Naive thymus-derived CD4-positive, alpha-beta T cell (primary cell): ENCODE measurements at regions not wholly inside any gene's neighbourhood (a gene's known extent, or its start where the extent isn't known, plus 50 kb on each side); places are given as distances from the start of the nearest gene placed in this dataset.
A peak's percentile ranks its signal among the peaks of the same experiment; 100 is the strongest.
"Not testable (repeated sequence)": the region's sequence is repeated elsewhere in the genome, so short reads cannot be mapped to it uniquely, and the experiment has no call there.

Experiments used
- ATAC-seq: fragments of 150-1000 bp; cut with Tn5 transposase; 2 replicates; pipeline ENCODE4 v1.10.0; 2021; ENCODE audit warnings: mild to moderate bottlenecking, moderate library complexity
- CTCF ChIA-PET: fragments of 350-600 bp; sonication (Branson Sonifier 250); formaldehyde crosslinking; loops from one replicate; lab custom pipeline; 2021; ENCODE audit warnings: antibody characterized with exemption; lab: Charles Lee
- POLR2A ChIA-PET: fragments of 350-600 bp; sonication (Branson Sonifier 250); formaldehyde crosslinking; loops from one replicate; lab custom pipeline; 2021; ENCODE audit warnings: antibody characterized with exemption, inconsistent platforms; lab: Charles Lee
- DNase-seq, 9 donors: peaks; one replicate each; pipeline versions ENCODE4 v3.0.0 to v3.0.0-alpha.2; 2020 to 2022; ENCODE audit warnings: mixed read lengths in 1 of 9
- H3K27ac ChIP-seq: one replicate; pipeline ENCODE4 v1.7.0; 2013; ENCODE audit warnings: mild to moderate bottlenecking, low read depth, low read length, moderate library complexity
- H3K27me3 ChIP-seq, 2 donors: one replicate each; pipeline ENCODE4 v1.7.0; 2013; ENCODE audit warnings: low read length in 2 of 2, mild to moderate bottlenecking in 2 of 2, moderate library complexity in 2 of 2; ENCODE audit not compliant: control insufficient read depth in 2 of 2, insufficient read depth in 2 of 2
- H3K36me3 ChIP-seq, 3 experiments: 1 replicate in 2 of 3; 2 replicates in 1 of 3; pipeline ENCODE4 v1.7.0; 2013; ENCODE audit warnings: low read length in 3 of 3, mild to moderate bottlenecking in 3 of 3, moderate library complexity in 1 of 3; ENCODE audit not compliant: insufficient read depth in 3 of 3, control insufficient read depth in 2 of 3
- H3K4me1 ChIP-seq, 2 donors: one replicate each; pipeline ENCODE4 v1.7.0; 2013; ENCODE audit warnings: low read length in 2 of 2, mild to moderate bottlenecking in 2 of 2, moderate library complexity in 1 of 2; ENCODE audit not compliant: control insufficient read depth in 2 of 2, insufficient read depth in 2 of 2
- H3K4me3 ChIP-seq: 2 replicates; pipeline ENCODE4 v1.7.0; 2013; ENCODE audit warnings: mild to moderate bottlenecking, low read length
- H3K9me3 ChIP-seq, 3 experiments: 1 replicate in 2 of 3; 2 replicates in 1 of 3; pipeline ENCODE4 v1.7.0; 2013; ENCODE audit warnings: low read length in 3 of 3; ENCODE audit not compliant: control insufficient read depth in 2 of 3
- H3K27ac Mint-ChIP-seq, 9 donors: one replicate each; pipeline ENCODE4 v1.8.0; 2020 to 2022; ENCODE audit warnings: mixed read lengths in 9 of 9, mild to moderate bottlenecking in 8 of 9, moderate library complexity in 5 of 9, inconsistent platforms in 2 of 9
- H3K27me3 Mint-ChIP-seq, 5 donors: one replicate each; pipeline ENCODE4 v1.8.0; 2021 to 2022; ENCODE audit warnings: mixed read lengths in 5 of 5, mild to moderate bottlenecking in 1 of 5
- H3K36me3 Mint-ChIP-seq, 5 donors: one replicate each; pipeline ENCODE4 v1.8.0; 2020 to 2022; ENCODE audit warnings: mixed read lengths in 5 of 5, mild to moderate bottlenecking in 3 of 5, inconsistent platforms in 1 of 5
- H3K4me1 Mint-ChIP-seq, 7 donors: one replicate each; pipeline ENCODE4 v1.8.0; 2020 to 2022; ENCODE audit warnings: mixed read lengths in 7 of 7, mild to moderate bottlenecking in 3 of 7, inconsistent platforms in 1 of 7
- H3K4me3 Mint-ChIP-seq, 10 donors: one replicate each; pipeline ENCODE4 v1.8.0; 2020 to 2022; ENCODE audit warnings: mild to moderate bottlenecking in 10 of 10, mixed read lengths in 10 of 10, moderate library complexity in 6 of 10, inconsistent platforms in 2 of 10
- H3K9me3 Mint-ChIP-seq, 11 donors: one replicate each; pipeline ENCODE4 v1.8.0; 2020 to 2022; ENCODE audit warnings: mixed read lengths in 11 of 11, mild to moderate bottlenecking in 4 of 11, inconsistent platforms in 1 of 11, moderate library complexity in 1 of 11
- intact Hi-C, 2 donors: fragments of 100-400 bp; cut with micrococcal nuclease; formaldehyde crosslinking; loops; one replicate each; pipeline ENCODE4 v1.15.1; 2023

DNA sequence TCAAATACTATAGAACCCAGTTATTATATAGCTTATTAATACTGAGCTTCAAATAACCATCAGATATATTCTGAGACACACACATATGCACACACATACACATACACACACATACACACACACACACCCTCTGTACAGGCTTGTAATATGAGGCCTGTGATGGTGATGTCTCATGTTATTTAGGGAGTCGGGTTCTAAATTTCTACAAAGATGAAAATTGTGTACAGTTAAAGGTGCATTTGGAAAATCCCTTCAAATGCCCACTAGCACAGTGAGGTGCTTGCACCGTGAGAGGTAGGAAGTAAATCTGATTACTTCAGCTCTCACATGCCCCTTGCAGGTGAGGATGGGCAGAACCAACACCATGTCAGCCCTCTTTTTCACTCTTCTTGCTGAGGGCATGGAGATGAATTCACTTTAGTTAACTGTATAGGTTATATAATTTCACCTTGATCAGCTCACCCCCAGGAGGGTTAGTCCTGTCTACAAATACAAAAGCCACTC lies 294.5 kb upstream of the PROK2 start:
- Histone ChIP-seq H3K9me3 (peaks cover 0 to 5% (median 0%) of the 10 kb centered on the region in 3 experiments), H3K27ac (no peak overlapping the region), H3K4me1 (no peaks in the 10 kb centered on the region), H3K36me3 (no peaks in the 10 kb centered on the region), H3K4me3 (no peak overlapping the region), H3K27me3 (no peaks in the 10 kb centered on the region)
- peaks cover 0 to 25% (median 3%) of the 10 kb centered on the region in 5 donors for H3K36me3 Mint-ChIP-seq
- H3K4me1 Mint-ChIP-seq: peaks cover 15 to 38% (median 19%) of the 10 kb centered on the region in 7 donors
- CTCF ChIA-PET: no interaction called here
- ATAC-seq (no peak), DNase-seq (no peak)
- peaks cover 0 to 27% (median 17%) of the 10 kb centered on the region in 11 donors for H3K9me3 Mint-ChIP-seq
- H3K4me3 Mint-ChIP-seq: no peak overlapping the region
- peaks cover 0 to 4% (median 0%) of the 10 kb centered on the region in 5 donors for H3K27me3 Mint-ChIP-seq
- intact Hi-C loops: no loop called here
- POLR2A ChIA-PET: no interaction called here
- H3K27ac Mint-ChIP-seq: no peak overlapping the region

DNA sequence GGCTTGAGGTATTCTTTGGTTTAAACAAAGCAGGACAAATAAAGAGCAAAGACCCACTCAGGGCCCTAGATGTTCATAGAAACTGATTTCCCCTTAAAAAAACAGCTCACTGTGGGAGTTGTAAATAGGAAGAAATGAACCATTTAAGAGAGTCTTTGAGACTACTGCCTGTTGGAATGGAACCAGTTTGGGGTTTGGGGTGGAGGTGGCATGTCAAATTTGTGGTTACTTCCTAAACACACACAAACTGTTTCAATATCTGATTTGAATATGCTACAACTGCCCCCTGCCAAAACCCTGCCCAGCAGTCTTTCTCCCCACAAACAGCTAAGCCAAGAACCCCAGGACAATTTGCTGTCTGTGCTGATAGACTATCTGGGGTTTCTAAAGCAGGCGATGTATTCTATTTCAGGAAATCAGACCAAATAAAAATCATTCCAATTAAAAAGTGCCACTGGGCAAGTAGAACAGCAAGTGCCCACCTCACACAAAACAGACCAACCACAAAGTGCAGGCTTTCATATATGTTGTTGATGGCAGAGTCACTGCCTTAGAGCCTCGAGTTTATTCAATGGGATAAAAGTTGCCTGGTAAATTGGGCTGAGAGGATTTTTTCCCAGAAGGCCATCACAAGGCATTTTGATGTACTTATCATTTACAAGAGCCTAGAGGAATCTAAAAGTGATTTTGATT lies 293.9 kb upstream of the PROK2 start:
- Mint-ChIP-seq H3K36me3 (peaks cover 0 to 25% (median 3%) of the 10 kb centered on the region in 5 donors), H3K4me3 (no peak overlapping the region), H3K27ac (peak overlapping the region in 1 of 9 donors; percentile 73), H3K27me3 (peaks cover 0 to 4% (median 0%) of the 10 kb centered on the region in 5 donors), H3K4me1 (peaks cover 15 to 38% (median 18%) of the 10 kb centered on the region in 7 donors), H3K9me3 (peaks cover 0 to 27% (median 17%) of the 10 kb centered on the region in 11 donors)
- H3K27ac ChIP-seq: no peak overlapping the region
- H3K4me1 ChIP-seq: no peaks in the 10 kb centered on the region
- H3K9me3 ChIP-seq: peaks cover 0 to 5% (median 0%) of the 10 kb centered on the region in 3 experiments
- H3K4me3 ChIP-seq: no peak overlapping the region
- ChIA-PET POLR2A (no interaction called here), CTCF (no interaction called here)
- ATAC-seq: no peak
- DNase-seq: no peak
- no peaks in the 10 kb centered on the region for H3K36me3 ChIP-seq
- intact Hi-C loops: no loop called here
- no peaks in the 10 kb centered on the region for H3K27me3 ChIP-seq

DNA sequence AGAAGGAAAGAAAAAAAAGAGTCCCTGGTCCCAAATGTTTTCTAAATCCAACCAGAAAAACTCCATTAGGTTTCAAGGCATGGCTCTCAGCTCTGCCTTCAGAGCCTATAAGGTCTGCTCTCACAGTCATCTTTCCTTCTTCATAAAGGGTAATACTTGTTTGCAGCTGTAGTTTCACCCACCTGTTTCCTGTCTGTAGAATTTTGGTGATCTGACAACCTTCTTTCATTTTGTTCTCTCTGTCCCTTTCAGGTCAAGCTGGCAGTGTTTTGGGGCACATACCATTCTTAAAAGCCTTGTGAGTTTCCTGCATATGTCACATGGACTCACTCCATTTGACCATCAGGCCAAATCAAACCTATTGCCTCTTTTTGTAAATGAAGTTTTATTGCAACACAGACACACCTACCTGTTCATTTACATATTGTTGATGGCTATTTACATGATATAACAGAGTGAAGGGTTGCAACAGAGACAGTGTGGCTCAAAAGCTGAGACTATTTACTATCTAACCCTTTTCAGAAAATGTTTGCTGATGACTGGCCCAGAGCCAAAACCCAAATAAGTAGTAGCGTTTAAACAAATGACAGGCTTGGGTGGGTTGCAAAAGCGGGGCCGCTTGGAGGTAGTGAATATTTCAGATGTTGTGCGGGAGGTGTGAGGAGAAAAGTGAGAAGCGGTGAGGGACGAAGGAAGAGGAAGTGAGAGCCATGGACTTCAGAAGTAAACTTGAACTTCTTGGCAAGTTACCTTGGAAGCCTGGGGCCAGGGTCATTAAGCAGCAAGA lies 292.7 kb upstream of the PROK2 start:
- peak overlapping the region in 1 of 9 donors; percentile 0 for H3K27ac Mint-ChIP-seq
- POLR2A ChIA-PET: interaction anchor here (1.3 kb wide), 1 partner anchor 9 kb away, joined by 4 read pairs; no protein-coding TSS in a partner anchor
- H3K27me3 Mint-ChIP-seq: peaks cover 0 to 4% (median 0%) of the 10 kb centered on the region in 5 donors
- Histone ChIP-seq H3K36me3 (no peaks in the 10 kb centered on the region), H3K27me3 (no peaks in the 10 kb centered on the region), H3K9me3 (peaks cover 0 to 5% (median 0%) of the 10 kb centered on the region in 3 experiments), H3K4me1 (no peaks in the 10 kb centered on the region), H3K4me3 (no peak overlapping the region), H3K27ac (no peak overlapping the region)
- intact Hi-C loops: no loop called here
- H3K9me3 Mint-ChIP-seq: peaks cover 0 to 27% (median 17%) of the 10 kb centered on the region in 11 donors
- CTCF ChIA-PET: no interaction called here
- DNase-seq: no peak
- ATAC-seq: no peak
- no peak overlapping the region for H3K4me3 Mint-ChIP-seq
- peaks cover 0 to 25% (median 3%) of the 10 kb centered on the region in 5 donors for H3K36me3 Mint-ChIP-seq
- H3K4me1 Mint-ChIP-seq: peaks cover 5 to 31% (median 10%) of the 10 kb centered on the region in 7 donors

DNA sequence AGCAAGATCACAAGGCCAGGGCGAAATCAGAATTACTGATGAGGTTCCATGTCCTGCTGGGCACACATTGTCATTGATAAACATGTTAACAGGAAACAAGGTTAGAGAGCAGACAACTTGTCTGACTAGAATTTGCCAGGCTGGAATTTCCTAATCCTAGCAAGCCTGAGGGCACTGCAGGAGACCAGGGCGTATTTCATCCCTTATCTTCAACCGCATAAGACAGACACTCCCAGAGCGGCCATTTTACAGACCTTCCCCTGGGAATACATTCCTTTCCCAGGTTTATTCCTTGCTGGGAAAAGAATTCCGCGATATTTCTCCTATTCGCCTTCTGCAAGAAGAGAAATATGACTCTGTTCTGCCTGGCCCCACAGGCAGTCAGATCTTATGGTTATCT lies 290.9 kb upstream of the PROK2 start:
- ATAC-seq, H3K27me3 ChIP-seq, H3K27me3 Mint-ChIP-seq, DNase-seq, H3K27ac ChIP-seq, CTCF ChIA-PET, H3K4me3 Mint-ChIP-seq, H3K27ac Mint-ChIP-seq, H3K4me1 ChIP-seq, intact Hi-C loops, H3K4me3 ChIP-seq, H3K36me3 ChIP-seq, POLR2A ChIA-PET, H3K9me3 ChIP-seq: not testable (repeated sequence)
- Mint-ChIP-seq H3K9me3 (peaks cover 0 to 27% (median 18%) of the 10 kb centered on the region in 11 donors), H3K4me1 (peaks cover 0 to 27% (median 5%) of the 10 kb centered on the region in 7 donors), H3K36me3 (peaks cover 0 to 27% (median 3%) of the 10 kb centered on the region in 5 donors)

DNA sequence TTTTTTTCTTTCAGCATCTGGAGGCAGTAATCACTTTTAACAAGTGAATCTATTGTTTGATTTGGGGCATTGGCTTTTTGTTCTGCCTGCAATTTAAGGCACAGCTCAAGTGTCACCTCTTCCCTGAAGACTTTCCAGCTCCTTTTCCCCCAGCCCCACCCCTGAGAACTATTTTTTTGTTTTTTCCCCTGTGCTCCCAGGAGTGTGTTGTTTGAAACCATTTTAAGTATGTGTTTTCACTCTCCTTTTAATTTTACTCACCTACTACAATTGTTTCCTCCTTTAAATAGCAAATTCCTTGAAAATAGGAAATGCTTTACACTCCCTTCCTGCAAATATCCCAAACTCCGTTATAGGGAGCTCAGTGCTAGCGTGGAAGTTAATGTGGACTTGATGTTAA lies 286.7 kb upstream of the PROK2 start:
- DNase-seq (no peak), ATAC-seq (no peak)
- H3K4me3 ChIP-seq: no peak overlapping the region
- H3K36me3 ChIP-seq: no peaks in the 10 kb centered on the region
- peaks cover 0 to 5% (median 0%) of the 10 kb centered on the region in 3 experiments for H3K9me3 ChIP-seq
- no peaks in the 10 kb centered on the region for H3K4me1 ChIP-seq
- ChIA-PET POLR2A (no interaction called here), CTCF (interaction anchor here (1.0 kb wide), 1 partner anchor 9 kb away, joined by 3 read pairs; no protein-coding TSS in a partner anchor)
- Mint-ChIP-seq H3K4me1 (no peaks in the 10 kb centered on the region), H3K9me3 (peaks cover 0 to 19% (median 15%) of the 10 kb centered on the region in 11 donors), H3K36me3 (peaks cover 0 to 18% (median 3%) of the 10 kb centered on the region in 5 donors), H3K4me3 (no peak overlapping the region), H3K27me3 (peaks cover 0 to 9% (median 4%) of the 10 kb centered on the region in 5 donors), H3K27ac (no peak overlapping the region)
- no peak overlapping the region for H3K27ac ChIP-seq
- intact Hi-C loops: no loop called here
- H3K27me3 ChIP-seq: no peaks in the 10 kb centered on the region

DNA sequence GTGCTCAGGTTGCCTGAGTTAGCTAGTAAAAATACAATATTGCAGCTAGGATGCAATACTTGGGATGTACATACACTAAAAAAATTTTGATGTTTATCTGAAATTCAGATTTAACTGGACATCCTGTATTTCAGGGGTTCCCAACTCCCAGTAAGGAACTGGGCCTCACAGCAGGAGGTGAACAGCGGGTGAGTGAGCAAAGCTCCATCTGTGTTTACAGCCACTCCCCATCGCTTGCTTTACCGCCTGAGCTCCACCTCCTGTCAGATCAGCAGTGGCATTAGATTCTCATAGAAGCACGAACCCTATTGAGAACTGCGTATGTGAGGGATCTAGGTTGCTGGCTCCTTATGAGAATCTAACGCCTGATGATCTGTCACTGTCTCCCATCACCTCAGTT lies 285.1 kb upstream of the PROK2 start:
- Histone ChIP-seq H3K4me1 (no peaks in the 10 kb centered on the region), H3K27ac (no peak overlapping the region), H3K27me3 (no peaks in the 10 kb centered on the region), H3K4me3 (no peak overlapping the region), H3K36me3 (no peaks in the 10 kb centered on the region), H3K9me3 (peaks cover 0 to 3% (median 0%) of the 10 kb centered on the region in 3 experiments)
- no peak for ATAC-seq
- ChIA-PET CTCF (no interaction called here), POLR2A (no interaction called here)
- no peak overlapping the region for H3K4me3 Mint-ChIP-seq
- intact Hi-C loops: no loop called here
- H3K36me3 Mint-ChIP-seq: peaks cover 0 to 6% (median 0%) of the 10 kb centered on the region in 5 donors
- H3K9me3 Mint-ChIP-seq: peaks cover 0 to 8% (median 3%) of the 10 kb centered on the region in 11 donors
- H3K27me3 Mint-ChIP-seq: peaks cover 0 to 5% (median 4%) of the 10 kb centered on the region in 5 donors
- peak overlapping the region in 1 of 9 donors; percentile 28 for H3K27ac Mint-ChIP-seq
- peaks cover 0 to 4% (median 0%) of the 10 kb centered on the region in 7 donors for H3K4me1 Mint-ChIP-seq
- DNase-seq: no peak
